ENCODE measurements at regions not wholly inside any gene's neighbourhood (a gene's known extent, or its start where the extent isn't known, plus 50 kb on each side); places are given as distances from the start of the nearest gene placed in this dataset.

DNA sequence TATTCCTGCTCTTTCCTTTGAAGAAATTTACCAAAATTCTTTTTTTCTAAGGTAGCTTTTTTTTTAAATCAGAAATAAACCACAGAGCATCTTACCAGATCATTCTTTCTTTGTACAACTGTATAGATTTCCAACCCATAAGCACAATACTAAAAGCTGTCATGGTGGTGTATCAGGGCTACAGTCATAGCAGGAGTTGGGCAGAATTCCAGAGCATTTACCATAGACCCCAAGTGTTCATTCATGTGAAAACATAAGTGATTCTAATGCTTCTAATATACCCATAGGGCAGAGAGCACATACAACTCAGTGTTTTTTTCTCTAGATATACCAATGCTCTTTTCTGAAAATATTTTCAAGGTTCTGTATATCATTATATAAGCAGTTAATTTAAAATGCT lies 392.5 kb downstream of the FRK start:
- H3K27ac ChIP-seq (ENCODE audit: low read depth in 2 of 2, low read length in 1 of 2): no peak overlapping the region
- no peak for TF ChIP-seq RFX5 (IDR thresholded peaks at IDR 0.05; ENCODE audit: low read length)
- TF ChIP-seq TAF1 (IDR thresholded peaks at IDR 0.05; ENCODE audit: borderline replicate concordance, low read depth, low read length): no peak
- TF ChIP-seq POLR2AphosphoS5 (IDR thresholded peaks at IDR 0.05; ENCODE audit: low read depth, low read length): no peak
- no peak for TF ChIP-seq FOXJ3 (CRISPR knock-in tag; IDR thresholded peaks at IDR 0.05)
- CTCF ChIA-PET: interaction anchor here (1.4 kb wide), 1 partner anchor 32 kb away, joined by 3 read pairs; no protein-coding TSS in a partner anchor
- H4K20me1 ChIP-seq (ENCODE audit: insufficient read depth): no peaks in the 10 kb centered on the region
- H3K4me1 ChIP-seq (ENCODE audit: control insufficient read depth in 1 of 2, insufficient read depth in 2 of 2, low read depth in 1 of 2, low read length in 1 of 2): peaks cover 0 to 3% of the 10 kb centered on the region in 2 experiments; a peak in 1 of 4 replicates
- H3K9me3 ChIP-seq: no peaks in the 10 kb centered on the region
- no peak for DNase-seq
- no peaks in the 10 kb centered on the region for H3F3A ChIP-seq (replicated peaks; ENCODE audit: insufficient read depth)
- H3K27me3 ChIP-seq (ENCODE audit: insufficient read depth): no peaks in the 10 kb centered on the region
- H3K9ac ChIP-seq: no peak overlapping the region
- H3K4me3 ChIP-seq (ENCODE audit: low read depth in 2 of 2, low read length in 1 of 2): no peak overlapping the region
- no peaks in the 10 kb centered on the region for H3K36me3 ChIP-seq (replicated peaks in 1 of 2; ENCODE audit: control insufficient read depth in 1 of 2, insufficient read depth in 2 of 2, low read length in 1 of 2)
- POLR2A ChIA-PET: no interaction called here
- no peak overlapping the region for H3K4me2 ChIP-seq
- no peaks in the 10 kb centered on the region for H3K79me2 ChIP-seq (ENCODE audit: insufficient read depth)
- H2AFZ ChIP-seq (ENCODE audit: low read depth): no peak overlapping the region
- H3K9me2 ChIP-seq: no peaks in the 10 kb centered on the region

- Histone ChIP-seq H2AFZ (ENCODE audit: low read depth) (no peak overlapping the region), H3K79me2 (ENCODE audit: insufficient read depth) (no peaks in the 10 kb centered on the region), H3K4me1 (ENCODE audit: control insufficient read depth in 1 of 2, insufficient read depth in 2 of 2, low read depth in 1 of 2, low read length in 1 of 2) (peaks cover 0 to 3% of the 10 kb centered on the region in 2 experiments; a peak in 1 of 4 replicates), H3K9me2 (no peaks in the 10 kb centered on the region), H3K36me3 (replicated peaks in 1 of 2; ENCODE audit: control insufficient read depth in 1 of 2, insufficient read depth in 2 of 2, low read length in 1 of 2) (no peaks in the 10 kb centered on the region), H3K4me3 (ENCODE audit: low read depth in 2 of 2, low read length in 1 of 2) (no peak overlapping the region), H3K9me3 (no peaks in the 10 kb centered on the region), H4K20me1 (ENCODE audit: insufficient read depth) (no peaks in the 10 kb centered on the region), H3K27me3 (ENCODE audit: insufficient read depth) (no peaks in the 10 kb centered on the region), H3K27ac (ENCODE audit: low read depth in 2 of 2, low read length in 1 of 2) (no peak overlapping the region), H3F3A (replicated peaks; ENCODE audit: insufficient read depth) (no peaks in the 10 kb centered on the region), H3K4me2 (no peak overlapping the region), H3K9ac (no peak overlapping the region)
- DNase-seq: no peak
- TF ChIP-seq SIN3A (IDR thresholded peaks at IDR 0.05; ENCODE audit: borderline replicate concordance, low read depth, low read length) (no peak), RAD21 (IDR thresholded peaks at IDR 0.05; ENCODE audit: low read length) (no peak), TEAD4 (IDR thresholded peaks at IDR 0.05; ENCODE audit: borderline replicate concordance, insufficient read depth) (no peak), RFX5 (IDR thresholded peaks at IDR 0.05; ENCODE audit: low read length) (no peak), CHD2 (IDR thresholded peaks at IDR 0.05; ENCODE audit: low read length, partially characterized antibody) (no peak)
- 65% methylated on average over 8 of the region's 8 CpGs for WGBS (ENCODE audit: low lambda C conversion rate)
- ChIA-PET POLR2A (no interaction called here), CTCF (interaction anchor here (1.1 to 1.7 kb wide), 2 partner anchors 9 to 229 kb away, joined by 4 read pairs; no protein-coding TSS in a partner anchor)
Measured at GRCh38 chr6:115667478-115668026, 393.1 kb downstream of the FRK start.

DNA sequence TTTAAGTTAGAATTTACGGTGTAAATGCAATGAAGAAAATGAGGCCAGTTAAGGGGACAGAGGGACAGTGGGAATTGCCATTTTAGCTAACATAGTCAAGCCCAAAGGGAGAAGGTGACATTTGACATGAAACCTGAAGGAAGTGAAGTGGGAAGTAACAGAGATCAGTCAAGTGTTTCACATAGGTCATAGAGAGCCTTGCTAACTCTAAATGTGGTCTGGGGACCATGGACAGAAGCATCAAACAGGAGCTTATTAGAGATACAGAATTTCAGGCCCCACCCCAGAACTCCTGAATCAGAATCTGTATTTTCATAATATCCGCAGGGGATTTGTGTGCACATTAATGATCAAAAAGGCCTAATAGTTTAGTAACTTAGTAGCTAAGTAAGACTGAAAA lies 393.7 kb downstream of the FRK start:
- Histone ChIP-seq H3K4me2 (no peak overlapping the region), H3K4me3 (ENCODE audit: low read depth in 2 of 2, low read length in 1 of 2) (no peak overlapping the region), H2AFZ (ENCODE audit: low read depth) (no peak overlapping the region), H3K79me2 (ENCODE audit: insufficient read depth) (no peaks in the 10 kb centered on the region), H3K36me3 (replicated peaks in 1 of 2; ENCODE audit: control insufficient read depth in 1 of 2, insufficient read depth in 2 of 2, low read length in 1 of 2) (no peaks in the 10 kb centered on the region), H3K9ac (no peak overlapping the region), H3F3A (replicated peaks; ENCODE audit: insufficient read depth) (no peaks in the 10 kb centered on the region), H3K27me3 (ENCODE audit: insufficient read depth) (no peaks in the 10 kb centered on the region), H3K9me2 (no peaks in the 10 kb centered on the region), H3K27ac (ENCODE audit: low read depth in 2 of 2, low read length in 1 of 2) (no peak overlapping the region), H3K4me1 (ENCODE audit: control insufficient read depth in 1 of 2, insufficient read depth in 2 of 2, low read depth in 1 of 2, low read length in 1 of 2) (peaks cover 0 to 3% of the 10 kb centered on the region in 2 experiments; a peak in 1 of 4 replicates), H4K20me1 (ENCODE audit: insufficient read depth) (no peaks in the 10 kb centered on the region), H3K9me3 (no peaks in the 10 kb centered on the region)
- ChIA-PET POLR2A (no interaction called here), CTCF (interaction anchor here (1.1 to 1.7 kb wide), 2 partner anchors 9 to 230 kb away, joined by 4 read pairs; no protein-coding TSS in a partner anchor)
- WGBS (ENCODE audit: low lambda C conversion rate): 60% methylated on average over 2 of the region's 2 CpGs
- TF ChIP-seq ELF1 (IDR thresholded peaks at IDR 0.05) (no peak), RCOR1 (IDR thresholded peaks at IDR 0.05; ENCODE audit: low read length) (no peak), RFX5 (IDR thresholded peaks at IDR 0.05; ENCODE audit: low read length) (no peak), SMC3 (IDR thresholded peaks at IDR 0.05; ENCODE audit: low read depth, low read length) (no peak), GABPA (IDR thresholded peaks at IDR 0.05; ENCODE audit: low read depth) (no peak), USF2 (IDR thresholded peaks at IDR 0.05; ENCODE audit: borderline replicate concordance, low read depth, low read length) (no peak)
- TF ChIP-seq, protein P1, sequence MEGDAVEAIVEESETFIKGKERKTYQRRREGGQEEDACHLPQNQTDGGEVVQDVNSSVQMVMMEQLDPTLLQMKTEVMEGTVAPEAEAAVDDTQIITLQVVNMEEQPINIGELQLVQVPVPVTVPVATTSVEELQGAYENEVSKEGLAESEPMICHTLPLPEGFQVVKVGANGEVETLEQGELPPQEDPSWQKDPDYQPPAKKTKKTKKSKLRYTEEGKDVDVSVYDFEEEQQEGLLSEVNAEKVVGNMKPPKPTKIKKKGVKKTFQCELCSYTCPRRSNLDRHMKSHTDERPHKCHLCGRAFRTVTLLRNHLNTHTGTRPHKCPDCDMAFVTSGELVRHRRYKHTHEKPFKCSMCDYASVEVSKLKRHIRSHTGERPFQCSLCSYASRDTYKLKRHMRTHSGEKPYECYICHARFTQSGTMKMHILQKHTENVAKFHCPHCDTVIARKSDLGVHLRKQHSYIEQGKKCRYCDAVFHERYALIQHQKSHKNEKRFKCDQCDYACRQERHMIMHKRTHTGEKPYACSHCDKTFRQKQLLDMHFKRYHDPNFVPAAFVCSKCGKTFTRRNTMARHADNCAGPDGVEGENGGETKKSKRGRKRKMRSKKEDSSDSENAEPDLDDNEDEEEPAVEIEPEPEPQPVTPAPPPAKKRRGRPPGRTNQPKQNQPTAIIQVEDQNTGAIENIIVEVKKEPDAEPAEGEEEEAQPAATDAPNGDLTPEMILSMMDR (IDR thresholded peaks at IDR 0.05): no peak
- no peak for DNase-seq

Measured in SK-N-SH (cell line).